ENCODE measurements at regions not wholly inside any gene's neighbourhood (a gene's known extent, or its start where the extent isn't known, plus 50 kb on each side); places are given as distances from the start of the nearest gene placed in this dataset.
"Not testable (repeated sequence)": the region's sequence is repeated elsewhere in the genome, so short reads cannot be mapped to it uniquely, and the experiment has no call there.

DNA sequence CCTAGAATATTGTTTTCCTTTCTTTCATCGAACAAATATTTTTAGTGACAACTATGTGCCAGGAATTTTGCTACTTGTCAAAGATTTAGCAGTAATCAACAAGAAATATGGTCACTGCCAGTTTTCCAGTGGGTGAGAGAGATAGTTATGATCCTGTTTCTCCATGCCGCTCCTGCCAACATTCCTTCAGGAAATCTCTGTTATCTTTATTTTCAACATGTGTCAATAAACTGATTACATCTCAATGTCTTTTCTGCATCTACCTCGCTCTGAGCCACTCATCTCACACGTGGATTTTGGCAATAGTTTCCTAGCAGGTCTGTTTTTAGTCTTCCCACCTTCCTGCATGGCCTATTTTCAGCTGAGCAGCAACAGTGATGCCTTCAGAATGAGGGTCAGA lies 650.0 kb upstream of the STXBP6 start:
- DNase-seq (ENCODE audit: low spot score) = no peak
- H3K27ac Mint-ChIP-seq = no peak overlapping the region
- peaks cover 45% of the 10 kb centered on the region for H3K9me3 Mint-ChIP-seq
- no peaks in the 10 kb centered on the region for H3K36me3 Mint-ChIP-seq (ENCODE audit: low read depth)
- H3K4me1 Mint-ChIP-seq (ENCODE audit: low read depth) = no peaks in the 10 kb centered on the region
- no peaks in the 10 kb centered on the region for H3K27me3 Mint-ChIP-seq (ENCODE audit: low read depth)
- no peak overlapping the region for H3K4me3 Mint-ChIP-seq

DNA sequence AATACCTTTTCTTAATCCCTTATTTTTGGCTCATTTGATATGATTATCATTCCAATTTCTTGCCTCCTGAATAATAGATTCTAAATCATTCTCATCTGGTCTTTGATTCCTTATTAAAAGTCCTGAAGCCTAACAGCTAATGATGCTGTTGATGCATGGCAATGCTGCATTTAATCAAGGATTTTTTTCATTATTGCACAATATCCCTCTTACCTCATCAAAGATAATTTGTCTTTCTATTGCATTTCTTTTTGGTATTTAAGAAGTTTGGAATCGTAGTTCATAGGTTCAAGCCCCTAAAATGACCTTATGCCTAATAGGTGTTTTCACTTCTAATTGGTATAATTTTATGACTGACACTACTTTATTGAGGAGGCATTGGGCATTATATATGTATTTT lies 648.2 kb upstream of the STXBP6 start:
- no peak overlapping the region for H3K27ac Mint-ChIP-seq
- no peaks in the 10 kb centered on the region for H3K36me3 Mint-ChIP-seq (ENCODE audit: low read depth)
- H3K4me3 Mint-ChIP-seq = no peak overlapping the region
- no peak for DNase-seq (ENCODE audit: low spot score)
- peaks cover 49% of the 10 kb centered on the region for H3K9me3 Mint-ChIP-seq
- H3K4me1 Mint-ChIP-seq (ENCODE audit: low read depth) = no peaks in the 10 kb centered on the region
- no peaks in the 10 kb centered on the region for H3K27me3 Mint-ChIP-seq (ENCODE audit: low read depth)

DNA sequence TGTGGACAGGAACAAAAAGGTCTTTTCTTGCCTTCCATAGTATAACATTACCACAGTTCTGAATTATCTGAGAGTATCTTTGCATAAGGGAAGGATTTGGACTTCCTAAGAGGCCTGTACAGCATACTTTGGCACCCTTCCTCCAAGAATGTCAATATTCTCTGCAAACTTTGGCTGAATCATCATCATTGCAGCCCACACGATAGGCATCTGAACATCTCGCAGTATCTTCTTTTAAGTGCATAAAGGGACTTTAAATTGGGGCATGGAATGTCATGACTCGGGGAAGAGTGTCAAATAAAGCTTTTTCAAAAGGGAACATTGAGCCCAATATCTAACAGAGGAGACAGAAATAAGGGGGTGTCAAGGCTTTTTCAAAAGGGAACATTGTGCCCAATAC lies 646.2 kb upstream of the STXBP6 start:
- peaks cover 52% of the 10 kb centered on the region for H3K9me3 Mint-ChIP-seq
- no peak overlapping the region for H3K4me3 Mint-ChIP-seq
- H3K27me3 Mint-ChIP-seq (ENCODE audit: low read depth) = no peaks in the 10 kb centered on the region
- no peak overlapping the region for H3K27ac Mint-ChIP-seq
- H3K36me3 Mint-ChIP-seq (ENCODE audit: low read depth) = no peaks in the 10 kb centered on the region
- H3K4me1 Mint-ChIP-seq (ENCODE audit: low read depth) = no peaks in the 10 kb centered on the region
- DNase-seq (ENCODE audit: low spot score) = no peak

DNA sequence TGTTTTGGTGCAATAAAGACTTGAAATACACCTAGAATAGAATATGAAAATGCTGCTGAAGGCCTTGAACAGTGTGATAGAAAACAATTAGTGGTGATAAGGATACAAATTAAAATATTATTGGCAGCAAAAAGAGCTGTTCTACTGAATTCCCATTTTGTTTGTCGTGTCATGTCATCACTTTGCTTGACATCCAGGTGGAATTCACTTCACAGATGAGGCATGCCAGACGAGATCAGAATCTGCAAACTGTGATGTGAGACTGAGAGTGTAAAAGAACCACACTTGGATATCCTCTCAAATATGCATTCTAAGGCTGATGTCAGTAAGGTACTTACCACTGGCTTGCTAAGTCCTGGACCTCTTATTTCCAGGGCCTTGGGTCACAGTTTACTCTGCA lies 635.1 kb upstream of the STXBP6 start:
- H3K4me1 Mint-ChIP-seq (ENCODE audit: low read depth) = no peaks in the 10 kb centered on the region
- H3K36me3 Mint-ChIP-seq (ENCODE audit: low read depth) = no peaks in the 10 kb centered on the region
- no peak for DNase-seq (ENCODE audit: low spot score)
- H3K27me3 Mint-ChIP-seq (ENCODE audit: low read depth) = no peaks in the 10 kb centered on the region
- H3K27ac Mint-ChIP-seq = no peak overlapping the region
- no peak overlapping the region for H3K4me3 Mint-ChIP-seq
- H3K9me3 Mint-ChIP-seq = peaks cover 39% of the 10 kb centered on the region

DNA sequence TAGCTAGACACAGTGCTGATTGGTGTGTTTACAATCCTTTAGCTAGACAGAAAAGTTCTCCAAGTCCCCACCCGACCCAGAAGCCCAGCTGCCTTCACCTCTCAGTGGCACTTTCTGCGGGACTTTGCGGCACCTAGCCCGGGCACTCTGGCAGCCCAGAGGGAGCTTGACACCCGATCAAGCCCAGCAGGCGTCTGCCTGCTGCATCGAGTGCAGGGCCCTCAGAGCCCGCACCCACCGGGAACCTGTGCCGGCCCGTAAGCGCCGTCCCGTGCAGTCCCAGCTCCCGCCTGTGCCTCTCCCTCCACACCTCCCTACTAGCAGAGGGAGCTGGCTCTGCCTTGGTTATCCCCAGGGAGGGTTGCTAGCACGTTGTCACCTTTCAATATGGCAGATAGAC lies 631.0 kb upstream of the STXBP6 start:
- Mint-ChIP-seq H3K4me1 (ENCODE audit: low read depth) (no peaks in the 10 kb centered on the region), H3K27me3 (ENCODE audit: low read depth) (no peaks in the 10 kb centered on the region), H3K4me3 (no peak overlapping the region), H3K36me3 (ENCODE audit: low read depth) (no peaks in the 10 kb centered on the region), H3K9me3 (peaks cover 51% of the 10 kb centered on the region), H3K27ac (no peak overlapping the region)
- DNase-seq (ENCODE audit: low spot score) = no peak

DNA sequence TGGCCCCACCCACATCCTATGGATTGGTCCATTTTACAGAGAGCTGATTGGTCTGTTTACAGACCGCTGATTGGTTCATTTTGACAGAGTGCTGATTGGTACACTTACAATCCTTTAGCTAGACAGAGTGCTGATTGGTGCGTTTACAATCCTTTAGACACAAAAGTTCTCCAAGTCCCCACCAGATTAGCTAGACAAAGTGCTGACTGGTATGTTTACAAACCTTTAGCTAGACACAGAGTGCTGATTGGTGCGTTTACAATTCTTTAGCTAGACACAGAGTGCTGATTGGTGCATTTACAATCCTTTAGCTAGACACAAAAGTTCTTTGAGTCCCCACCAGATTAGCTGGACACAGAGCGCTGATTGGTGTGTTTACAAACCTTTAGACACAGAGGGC lies 630.6 kb upstream of the STXBP6 start:
- DNase-seq (ENCODE audit: low spot score); H3K4me1 Mint-ChIP-seq (ENCODE audit: low read depth); H3K27ac Mint-ChIP-seq; H3K36me3 Mint-ChIP-seq (ENCODE audit: low read depth); H3K27me3 Mint-ChIP-seq (ENCODE audit: low read depth); H3K4me3 Mint-ChIP-seq: not testable (repeated sequence)
- H3K9me3 Mint-ChIP-seq = peaks cover 51% of the 10 kb centered on the region

DNA sequence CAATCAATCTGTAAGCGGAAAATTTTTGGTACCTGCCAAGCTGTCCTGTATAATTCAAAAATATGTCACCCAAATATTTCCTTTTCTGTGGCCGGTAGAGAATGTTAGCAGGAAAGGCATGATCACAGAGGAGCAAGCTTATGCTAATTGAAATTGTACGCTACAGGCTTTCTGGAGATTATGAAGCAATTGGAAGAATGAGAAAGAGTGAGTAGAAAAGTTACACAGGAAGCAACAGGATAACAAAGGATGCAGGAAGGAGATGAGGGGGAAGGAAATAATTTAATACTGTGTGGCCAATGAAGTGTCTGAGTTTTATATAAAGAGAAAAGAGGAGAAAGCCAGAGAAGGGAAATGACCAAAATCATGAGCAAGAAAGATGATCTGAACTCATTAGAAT lies 627.2 kb upstream of the STXBP6 start:
- Mint-ChIP-seq H3K4me3 (no peak overlapping the region), H3K9me3 (peaks cover 55% of the 10 kb centered on the region), H3K27me3 (ENCODE audit: low read depth) (no peaks in the 10 kb centered on the region), H3K36me3 (ENCODE audit: low read depth) (no peaks in the 10 kb centered on the region), H3K27ac (no peak overlapping the region), H3K4me1 (ENCODE audit: low read depth) (no peaks in the 10 kb centered on the region)
- no peak for DNase-seq (ENCODE audit: low spot score)

DNA sequence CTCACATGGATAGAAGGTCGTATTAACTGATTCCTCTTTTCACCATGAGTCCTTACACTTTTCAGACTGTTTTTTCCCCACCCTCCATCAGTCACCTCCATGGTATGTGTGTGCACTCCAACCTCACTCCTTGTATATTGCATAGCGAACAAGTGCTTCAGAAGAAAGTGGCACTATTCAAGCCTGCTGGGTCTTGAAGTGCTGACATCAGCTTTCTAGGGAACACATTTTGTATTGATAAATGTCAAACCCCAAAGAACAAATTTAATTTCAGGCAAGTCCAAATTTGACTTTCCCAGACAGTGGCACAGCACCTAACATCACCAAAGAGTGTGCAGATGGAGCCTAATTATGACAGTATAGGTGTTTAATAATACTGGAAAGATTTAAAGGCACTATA lies 617.4 kb upstream of the STXBP6 start:
- Mint-ChIP-seq H3K4me1 (ENCODE audit: low read depth) (no peaks in the 10 kb centered on the region), H3K27me3 (ENCODE audit: low read depth) (no peaks in the 10 kb centered on the region), H3K4me3 (no peak overlapping the region), H3K9me3 (peaks cover 46% of the 10 kb centered on the region), H3K27ac (no peak overlapping the region), H3K36me3 (ENCODE audit: low read depth) (no peaks in the 10 kb centered on the region)
- no peak for DNase-seq (ENCODE audit: low spot score)

DNA sequence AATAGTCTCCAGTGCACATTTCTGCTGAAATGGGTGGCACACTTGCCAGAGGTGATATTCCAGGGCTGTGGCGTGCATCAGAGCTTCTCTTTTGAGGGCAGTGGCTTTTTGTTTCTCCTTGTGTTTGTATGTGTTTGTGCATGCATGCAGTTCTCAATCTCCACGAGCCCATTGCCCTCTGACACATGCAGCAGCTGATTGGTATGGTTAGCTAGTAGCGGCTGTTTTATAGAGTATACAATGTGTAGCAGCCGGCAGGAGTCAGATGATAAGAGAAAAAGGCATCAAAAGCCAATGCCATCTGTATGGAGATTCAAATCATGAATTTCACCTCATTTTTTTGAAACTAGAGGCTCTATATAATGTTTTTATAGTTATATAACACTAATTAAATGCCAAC lies 616.9 kb upstream of the STXBP6 start:
- Mint-ChIP-seq H3K9me3 (peaks cover 52% of the 10 kb centered on the region), H3K4me1 (ENCODE audit: low read depth) (no peaks in the 10 kb centered on the region), H3K4me3 (no peak overlapping the region), H3K27ac (no peak overlapping the region), H3K27me3 (ENCODE audit: low read depth) (no peaks in the 10 kb centered on the region), H3K36me3 (ENCODE audit: low read depth) (no peaks in the 10 kb centered on the region)
- no peak for DNase-seq (ENCODE audit: low spot score)

DNA sequence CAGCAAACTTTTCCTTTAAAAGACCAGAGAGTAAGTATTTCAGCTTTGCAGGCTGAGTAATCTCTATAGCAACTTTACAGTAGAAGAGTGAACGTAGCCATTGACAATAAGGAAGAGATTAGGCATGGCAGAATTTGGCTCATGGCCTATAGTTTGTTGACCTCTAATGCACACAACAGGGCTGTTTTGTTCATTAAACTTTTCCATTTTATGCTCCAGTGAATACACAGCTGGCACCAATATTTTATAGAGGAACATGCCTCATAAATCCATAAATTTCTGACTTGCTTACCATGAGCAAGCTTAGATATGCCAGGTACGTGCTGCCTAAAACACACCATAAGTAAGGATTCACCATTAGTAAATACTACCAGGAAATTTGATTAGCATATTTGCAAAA lies 609.0 kb upstream of the STXBP6 start:
- Mint-ChIP-seq H3K4me3 (no peak overlapping the region), H3K4me1 (ENCODE audit: low read depth) (no peaks in the 10 kb centered on the region), H3K27ac (no peak overlapping the region), H3K9me3 (peaks cover 52% of the 10 kb centered on the region), H3K36me3 (ENCODE audit: low read depth) (no peaks in the 10 kb centered on the region), H3K27me3 (ENCODE audit: low read depth) (no peaks in the 10 kb centered on the region)
- no peak for DNase-seq (ENCODE audit: low spot score)

DNA sequence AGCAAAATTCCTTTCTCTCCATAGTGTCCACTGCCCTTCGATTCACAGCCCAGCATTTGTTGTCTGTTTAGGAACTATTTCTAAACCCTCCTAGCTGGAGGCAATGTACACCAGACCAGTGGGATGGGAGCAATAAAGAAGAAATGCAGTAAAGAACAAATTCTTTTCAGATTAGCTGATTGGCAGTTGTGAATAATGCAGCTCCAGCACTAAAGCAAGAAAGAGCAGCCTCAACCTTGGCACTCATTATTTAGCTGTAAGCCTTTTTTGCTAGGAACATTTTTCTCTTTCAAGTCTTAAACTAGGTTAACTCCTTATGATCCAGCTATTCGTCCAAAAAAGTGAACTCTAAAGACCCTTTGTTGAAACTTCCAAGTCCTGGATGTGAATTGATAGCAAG lies 580.5 kb upstream of the STXBP6 start:
- DNase-seq (ENCODE audit: low spot score) = no peak
- no peaks in the 10 kb centered on the region for H3K36me3 Mint-ChIP-seq (ENCODE audit: low read depth)

DNA sequence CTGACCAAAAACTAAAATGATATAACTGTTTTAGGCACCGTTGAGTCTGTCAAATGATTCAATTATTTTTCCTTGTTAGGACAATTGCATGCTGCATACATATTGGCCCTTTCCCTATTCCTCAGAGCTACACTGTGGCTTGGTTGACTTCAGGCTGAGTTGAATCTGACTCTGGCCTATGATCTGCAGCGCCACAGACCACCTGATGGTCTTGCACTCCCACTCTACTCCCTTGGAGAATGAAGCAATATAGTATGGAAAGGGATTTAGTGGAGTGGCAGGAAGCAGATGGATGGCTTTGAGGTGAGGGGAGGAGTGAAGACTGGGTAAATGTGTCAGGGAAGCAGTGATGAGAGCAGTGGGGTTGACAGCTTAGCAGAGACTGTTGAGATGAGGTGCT lies 579.0 kb upstream of the STXBP6 start:
- no peaks in the 10 kb centered on the region for H3K36me3 Mint-ChIP-seq (ENCODE audit: low read depth)
- no peaks in the 10 kb centered on the region for H3K4me1 Mint-ChIP-seq (ENCODE audit: low read depth)
- H3K27me3 Mint-ChIP-seq (ENCODE audit: low read depth) = no peaks in the 10 kb centered on the region
- H3K9me3 Mint-ChIP-seq = peaks cover 39% of the 10 kb centered on the region
- H3K4me3 Mint-ChIP-seq = no peak overlapping the region
- no peak overlapping the region for H3K27ac Mint-ChIP-seq
- no peak for DNase-seq (ENCODE audit: low spot score)

More for the DNA sequence above, 580.5 kb upstream of the STXBP6 start:
- H3K27me3 Mint-ChIP-seq (ENCODE audit: low read depth) = no peaks in the 10 kb centered on the region
- H3K27ac Mint-ChIP-seq = no peak overlapping the region
- H3K4me3 Mint-ChIP-seq = no peak overlapping the region
- no peaks in the 10 kb centered on the region for H3K4me1 Mint-ChIP-seq (ENCODE audit: low read depth)
- peaks cover 42% of the 10 kb centered on the region for H3K9me3 Mint-ChIP-seq

DNA sequence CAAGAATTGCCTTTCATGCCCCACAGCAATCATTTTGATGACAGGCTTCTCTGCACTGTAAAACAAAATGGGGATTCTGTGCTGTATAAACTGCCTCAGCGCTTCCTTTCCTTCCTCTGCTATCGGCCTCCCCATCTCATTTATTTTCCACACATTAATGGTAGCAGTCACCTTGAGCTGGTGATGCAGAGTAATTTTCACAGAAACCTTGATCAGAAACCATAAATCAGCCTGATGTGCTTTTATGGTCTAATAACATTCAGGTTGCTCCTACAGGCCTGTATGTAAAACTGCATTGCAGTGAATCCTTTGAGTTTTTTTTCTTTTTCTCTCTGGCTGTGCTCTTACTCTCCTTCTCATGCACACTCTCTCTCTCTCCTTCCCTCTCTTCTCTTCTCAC lies 578.4 kb upstream of the STXBP6 start:
- H3K27ac Mint-ChIP-seq = no peak overlapping the region
- H3K9me3 Mint-ChIP-seq = peaks cover 38% of the 10 kb centered on the region
- no peak overlapping the region for H3K4me3 Mint-ChIP-seq
- no peaks in the 10 kb centered on the region for H3K4me1 Mint-ChIP-seq (ENCODE audit: low read depth)
- H3K36me3 Mint-ChIP-seq (ENCODE audit: low read depth) = no peaks in the 10 kb centered on the region
- DNase-seq (ENCODE audit: low spot score) = no peak
- no peaks in the 10 kb centered on the region for H3K27me3 Mint-ChIP-seq (ENCODE audit: low read depth)

DNA sequence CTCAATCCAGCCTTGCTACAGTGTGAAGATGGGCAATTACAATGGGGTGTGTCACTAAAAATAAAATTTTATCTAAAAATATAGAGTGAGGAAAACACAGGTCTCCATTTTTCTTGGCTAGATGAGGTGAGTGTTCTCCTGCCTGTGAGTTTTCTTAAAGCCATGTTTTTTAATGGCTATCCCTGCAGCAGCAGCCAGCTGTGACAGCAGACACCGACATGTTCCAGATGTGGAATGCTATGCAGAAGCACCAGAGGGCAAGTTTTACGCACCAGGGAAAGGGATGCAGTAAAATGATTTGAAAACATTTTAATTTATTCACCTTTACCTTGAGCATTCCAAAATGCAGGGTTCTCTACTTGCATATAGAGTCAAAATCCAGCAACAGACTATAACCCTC lies 577.0 kb upstream of the STXBP6 start:
- Mint-ChIP-seq H3K4me3 (no peak overlapping the region), H3K9me3 (peaks cover 50% of the 10 kb centered on the region), H3K36me3 (ENCODE audit: low read depth) (no peaks in the 10 kb centered on the region), H3K27ac (no peak overlapping the region), H3K4me1 (ENCODE audit: low read depth) (no peaks in the 10 kb centered on the region), H3K27me3 (ENCODE audit: low read depth) (no peaks in the 10 kb centered on the region)
- DNase-seq (ENCODE audit: low spot score) = no peak

DNA sequence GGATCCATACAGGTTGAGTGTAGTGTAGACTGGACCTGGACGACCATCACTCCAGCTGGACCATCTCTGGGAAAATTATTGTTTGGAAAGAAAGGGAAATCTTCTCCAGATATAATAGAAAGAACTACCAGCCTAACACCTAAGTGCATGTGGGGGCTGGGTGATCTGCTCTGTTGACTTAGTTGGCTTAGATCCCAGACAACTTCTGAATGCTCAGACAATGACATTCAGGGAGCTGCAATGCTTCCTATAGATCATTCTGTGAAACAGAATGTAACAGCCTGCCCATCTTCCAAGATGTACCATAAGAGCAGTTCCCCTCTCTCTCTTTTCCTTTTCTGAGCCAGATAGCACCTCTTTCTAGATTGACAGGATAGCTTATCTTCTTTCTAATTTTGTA lies 572.8 kb upstream of the STXBP6 start:
- no peak for DNase-seq (ENCODE audit: low spot score)
- no peaks in the 10 kb centered on the region for H3K36me3 Mint-ChIP-seq (ENCODE audit: low read depth)
- H3K4me1 Mint-ChIP-seq (ENCODE audit: low read depth) = no peaks in the 10 kb centered on the region
- no peak overlapping the region for H3K4me3 Mint-ChIP-seq
- H3K27ac Mint-ChIP-seq = no peak overlapping the region
- H3K9me3 Mint-ChIP-seq = peaks cover 61% of the 10 kb centered on the region
- H3K27me3 Mint-ChIP-seq (ENCODE audit: low read depth) = no peaks in the 10 kb centered on the region

DNA sequence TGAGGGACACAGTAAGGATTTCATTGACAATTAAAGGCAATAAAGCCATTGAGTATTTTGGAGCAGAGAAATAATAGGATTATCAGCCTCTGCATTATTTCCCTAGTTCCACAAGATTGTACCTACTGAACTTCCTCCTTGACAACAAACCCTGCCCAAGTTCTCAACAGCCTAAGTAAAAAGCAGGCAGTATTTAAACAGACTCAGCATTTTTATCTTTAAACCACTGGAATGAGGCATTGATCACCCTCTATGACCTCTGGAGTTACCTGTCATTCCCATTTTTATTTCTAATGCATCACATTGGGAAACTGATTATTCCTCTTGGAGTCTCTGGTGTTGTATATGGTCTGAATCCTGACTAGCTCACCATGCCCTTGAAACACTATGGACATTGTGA lies 570.6 kb upstream of the STXBP6 start:
- Mint-ChIP-seq H3K36me3 (ENCODE audit: low read depth) (no peaks in the 10 kb centered on the region), H3K4me3 (no peak overlapping the region), H3K4me1 (ENCODE audit: low read depth) (no peaks in the 10 kb centered on the region), H3K9me3 (peaks cover 70% of the 10 kb centered on the region), H3K27me3 (ENCODE audit: low read depth) (no peaks in the 10 kb centered on the region), H3K27ac (no peak overlapping the region)
- no peak for DNase-seq (ENCODE audit: low spot score)
